ENCODE measurements at regions not wholly inside any gene's neighbourhood (a gene's known extent, or its start where the extent isn't known, plus 50 kb on each side); places are given as distances from the start of the nearest gene placed in this dataset.
"Not testable (repeated sequence)": the region's sequence is repeated elsewhere in the genome, so short reads cannot be mapped to it uniquely, and the experiment has no call there.

DNA sequence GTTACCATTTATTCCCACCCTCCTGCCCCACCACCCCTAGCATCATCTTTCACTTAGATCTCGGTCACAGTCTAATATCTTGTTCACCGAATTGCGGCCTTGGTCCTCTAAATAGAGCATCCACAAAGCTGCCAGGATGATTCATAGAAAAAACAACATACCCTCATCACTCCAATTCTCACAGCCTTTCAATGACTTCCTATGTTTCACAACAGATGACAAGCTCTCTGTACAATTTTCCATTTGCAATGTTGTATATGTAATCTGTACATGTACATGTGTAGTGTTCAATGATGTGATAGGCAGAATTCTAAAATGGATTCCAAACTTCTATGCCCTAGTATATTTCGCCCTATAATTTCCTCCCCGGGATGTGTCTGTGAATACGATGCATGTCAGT, 675.6 kb upstream of the CELF4 start:
- DNase-seq (ENCODE audit: low read depth in 4 of 4, low spot score in 2 of 4): no peak

DNA sequence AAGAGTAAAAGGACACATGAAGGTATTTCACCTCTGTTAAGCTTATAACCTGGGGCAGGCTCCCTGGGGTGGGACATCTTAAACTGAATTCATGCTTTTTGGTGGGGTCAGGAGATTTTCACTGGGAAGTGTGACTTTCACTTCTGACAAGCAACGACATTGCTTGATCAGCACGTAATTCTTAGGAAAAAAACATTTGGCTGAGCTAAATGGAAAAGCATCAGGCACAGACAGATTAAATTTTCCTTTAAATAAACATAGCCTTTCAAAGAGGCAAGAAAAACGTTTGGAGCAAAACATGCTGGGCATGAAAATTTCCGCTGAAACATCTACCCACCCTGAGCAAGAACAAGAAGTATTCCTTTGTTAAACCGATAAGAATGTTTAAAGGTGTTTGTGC, 674.0 kb upstream of the CELF4 start:
- DNase-seq (ENCODE audit: low read depth in 4 of 4, low spot score in 2 of 4): no peak

DNA sequence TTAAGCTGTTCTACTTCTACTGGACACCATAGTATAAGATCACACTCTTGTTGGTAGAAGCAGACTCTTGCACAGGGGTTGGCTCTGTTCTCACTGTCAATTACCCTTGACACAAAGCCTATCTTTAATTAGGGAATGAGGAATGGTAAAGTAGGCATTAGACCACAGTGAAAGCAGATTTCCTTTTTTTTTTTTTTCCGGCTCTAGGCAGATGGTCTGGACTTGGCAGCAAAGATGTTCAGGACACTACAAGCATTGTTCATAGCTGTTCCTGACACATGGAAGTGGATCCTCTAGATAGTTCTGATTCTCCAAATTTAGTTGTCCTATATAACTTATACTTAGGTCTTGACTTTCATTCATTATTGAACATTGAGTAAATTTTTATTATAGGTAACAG, 672.2 kb upstream of the CELF4 start:
- no peak for DNase-seq (ENCODE audit: low read depth in 4 of 4, low spot score in 2 of 4)

GRCh38 chr18:38221476-38222100, 656.0 kb upstream of the CELF4 start:
- DNase-seq (ENCODE audit: low read depth in 4 of 4, low spot score in 2 of 4): no peak

GRCh38 chr18:38198956-38199355, 633.4 kb upstream of the CELF4 start:
- DNase-seq (ENCODE audit: low read depth in 4 of 4, low spot score in 2 of 4): no peak

- no peak for DNase-seq (ENCODE audit: low read depth in 4 of 4, low spot score in 2 of 4)
Observed at GRCh38 chr18:38198526-38198925, 632.9 kb upstream of the CELF4 start.

GRCh38 chr18:38186491-38186890, 620.9 kb upstream of the CELF4 start:
- no peak for DNase-seq (ENCODE audit: low read depth in 4 of 4, low spot score in 2 of 4)

GRCh38 chr18:38174594-38174993, 609.0 kb upstream of the CELF4 start:
- DNase-seq (ENCODE audit: low read depth in 4 of 4, low spot score in 2 of 4): no peak

GRCh38 chr18:38174173-38174572, 608.6 kb upstream of the CELF4 start:
- DNase-seq (ENCODE audit: low read depth in 4 of 4, low spot score in 2 of 4): no peak

DNA sequence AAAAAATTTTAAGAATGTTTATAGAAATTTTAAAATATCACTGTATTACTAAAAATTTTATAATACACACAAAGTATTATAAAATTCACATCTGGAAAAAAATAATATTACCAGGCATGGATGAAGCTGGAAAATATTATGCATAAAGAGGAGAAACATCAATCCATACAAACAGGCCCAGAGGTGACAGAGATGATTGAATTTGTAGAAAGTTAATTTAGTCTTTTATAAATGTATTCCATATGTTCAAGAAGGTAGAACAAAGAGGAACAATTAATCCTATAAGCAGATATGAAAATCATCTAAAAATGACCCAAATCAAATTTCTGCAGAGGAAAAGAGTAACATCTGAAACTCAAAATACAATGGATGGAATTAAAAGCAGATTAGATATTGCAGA, 605.2 kb upstream of the CELF4 start:
- no peak for DNase-seq (ENCODE audit: low read depth in 4 of 4, low spot score in 2 of 4)

DNA sequence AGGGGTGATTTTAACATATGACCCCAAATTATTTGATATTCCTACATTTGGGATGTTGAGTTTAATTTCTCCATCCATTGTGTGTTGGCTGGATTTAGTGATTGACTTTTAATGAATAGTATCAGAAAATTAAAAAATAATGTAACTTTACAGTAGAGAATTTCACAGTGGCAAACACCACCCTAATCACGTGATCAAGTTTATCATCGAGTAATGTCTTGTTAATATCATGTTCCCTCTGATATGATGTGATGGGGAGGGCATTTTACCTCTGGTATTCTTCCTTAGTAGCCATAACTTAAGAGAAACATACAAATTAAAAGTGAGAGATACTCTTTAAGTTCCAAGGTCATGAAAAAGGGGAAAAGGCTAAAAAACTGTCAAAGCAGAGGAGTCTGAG, 602.0 kb upstream of the CELF4 start:
- DNase-seq (ENCODE audit: low read depth in 4 of 4, low spot score in 2 of 4): no peak

DNA sequence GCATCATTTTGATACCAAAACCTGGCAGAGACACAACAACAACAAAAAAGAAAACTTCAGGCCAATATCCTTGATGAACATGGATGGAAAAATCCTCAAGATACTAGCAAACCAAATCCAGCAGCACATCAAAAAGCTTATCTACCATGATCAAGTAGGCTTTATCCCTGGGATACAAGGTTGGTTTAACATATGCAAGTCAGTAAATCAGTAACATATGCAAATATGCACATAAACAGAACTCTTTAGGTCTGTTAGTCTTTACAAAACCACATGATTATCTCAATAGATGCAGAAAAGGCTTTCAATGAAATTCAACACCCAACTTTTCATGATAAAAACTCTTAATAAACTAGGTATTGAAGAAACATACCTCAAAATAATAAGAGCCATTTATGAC, 587.5 kb upstream of the CELF4 start:
- not testable (repeated sequence) for DNase-seq (ENCODE audit: low read depth in 4 of 4, low spot score in 2 of 4)

- no peak for DNase-seq (ENCODE audit: low read depth in 4 of 4, low spot score in 2 of 4)
Observed at GRCh38 chr18:38116716-38117115, 551.1 kb upstream of the CELF4 start.

- no peak for DNase-seq (ENCODE audit: low read depth in 4 of 4, low spot score in 2 of 4)
Observed at GRCh38 chr18:38115201-38115600, 549.6 kb upstream of the CELF4 start.

- no peak for DNase-seq (ENCODE audit: low read depth in 4 of 4, low spot score in 2 of 4)
Observed at GRCh38 chr18:38087538-38087937, 521.9 kb upstream of the CELF4 start.

GRCh38 chr18:38081516-38081915, 515.9 kb upstream of the CELF4 start:
- no peak for DNase-seq (ENCODE audit: low read depth in 4 of 4, low spot score in 2 of 4)

- DNase-seq (ENCODE audit: low read depth in 4 of 4, low spot score in 2 of 4): peak in 1 of 4 donors; percentile 9
Observed at GRCh38 chr18:38077229-38077628, 511.6 kb upstream of the CELF4 start.

- no peak for DNase-seq (ENCODE audit: low read depth in 4 of 4, low spot score in 2 of 4)
Observed at GRCh38 chr18:38076346-38077070, 510.9 kb upstream of the CELF4 start.

DNA sequence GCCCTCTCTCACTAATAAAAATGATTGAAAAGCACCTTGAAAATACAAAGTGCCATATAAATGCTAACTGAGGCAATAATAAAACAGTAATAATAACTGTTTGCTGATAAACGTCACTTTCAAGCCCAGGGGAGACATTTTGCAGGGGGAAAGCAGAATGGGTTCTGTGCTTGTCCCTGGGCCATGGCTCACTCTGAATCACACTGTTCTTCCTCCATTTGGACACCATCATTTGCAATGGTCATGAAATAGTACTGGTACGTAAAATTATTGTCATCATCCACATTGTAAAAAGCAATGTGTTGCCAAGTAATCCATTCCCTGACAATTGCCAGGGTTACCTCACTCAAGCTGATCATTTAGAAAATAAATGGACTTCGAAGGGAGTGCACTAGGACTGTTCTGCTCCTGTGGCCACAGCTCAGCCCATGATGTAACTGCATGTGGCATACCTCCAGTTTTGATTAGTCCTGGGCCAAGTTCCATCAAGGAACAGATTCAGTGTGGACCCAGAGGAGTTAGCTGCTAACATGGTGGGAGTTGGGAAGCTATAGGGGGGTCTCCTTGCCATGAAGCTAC, 508.8 kb upstream of the CELF4 start:
- no peak for DNase-seq (ENCODE audit: low read depth in 4 of 4, low spot score in 2 of 4)

DNA sequence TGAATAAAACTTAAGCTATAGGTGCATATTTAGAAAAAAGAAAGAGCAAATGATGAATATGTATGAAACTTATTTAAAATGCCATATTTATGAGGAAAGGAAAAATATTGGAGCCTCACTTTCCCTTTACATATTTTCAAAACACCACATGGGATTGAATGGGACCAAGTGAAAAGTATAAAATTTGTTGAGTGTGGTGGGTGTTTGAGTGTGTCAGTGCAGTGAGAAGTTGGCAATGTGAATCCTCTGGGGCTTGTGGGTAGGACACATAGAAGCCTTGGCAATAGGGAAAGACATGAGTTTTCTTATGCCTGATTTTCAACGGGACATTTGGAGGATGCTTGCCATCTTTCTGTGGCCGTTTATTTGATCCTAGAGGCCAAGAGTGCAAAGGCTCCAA, 502.2 kb upstream of the CELF4 start:
- DNase-seq (ENCODE audit: low read depth in 4 of 4, low spot score in 2 of 4): no peak

DNA sequence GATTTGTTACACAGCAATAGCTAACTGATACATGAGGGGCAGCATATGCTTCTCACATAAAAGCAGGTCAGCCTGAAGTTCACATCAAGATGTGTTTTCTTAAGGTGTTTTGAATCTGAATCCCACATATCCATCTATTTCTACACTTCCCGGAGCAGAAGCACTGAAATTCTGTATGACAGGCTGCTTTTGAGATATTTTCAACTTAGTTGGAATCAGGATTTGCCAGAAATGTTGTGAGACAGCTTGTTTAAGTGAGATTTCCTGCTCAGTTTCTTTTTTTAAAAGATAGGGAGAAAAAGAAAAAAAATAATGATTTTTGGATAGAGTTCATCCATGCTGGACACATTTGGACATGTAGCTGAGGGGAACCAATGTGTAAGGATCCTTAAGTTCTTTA, 501.5 kb upstream of the CELF4 start:
- DNase-seq (ENCODE audit: low read depth in 4 of 4, low spot score in 2 of 4): no peak

DNA sequence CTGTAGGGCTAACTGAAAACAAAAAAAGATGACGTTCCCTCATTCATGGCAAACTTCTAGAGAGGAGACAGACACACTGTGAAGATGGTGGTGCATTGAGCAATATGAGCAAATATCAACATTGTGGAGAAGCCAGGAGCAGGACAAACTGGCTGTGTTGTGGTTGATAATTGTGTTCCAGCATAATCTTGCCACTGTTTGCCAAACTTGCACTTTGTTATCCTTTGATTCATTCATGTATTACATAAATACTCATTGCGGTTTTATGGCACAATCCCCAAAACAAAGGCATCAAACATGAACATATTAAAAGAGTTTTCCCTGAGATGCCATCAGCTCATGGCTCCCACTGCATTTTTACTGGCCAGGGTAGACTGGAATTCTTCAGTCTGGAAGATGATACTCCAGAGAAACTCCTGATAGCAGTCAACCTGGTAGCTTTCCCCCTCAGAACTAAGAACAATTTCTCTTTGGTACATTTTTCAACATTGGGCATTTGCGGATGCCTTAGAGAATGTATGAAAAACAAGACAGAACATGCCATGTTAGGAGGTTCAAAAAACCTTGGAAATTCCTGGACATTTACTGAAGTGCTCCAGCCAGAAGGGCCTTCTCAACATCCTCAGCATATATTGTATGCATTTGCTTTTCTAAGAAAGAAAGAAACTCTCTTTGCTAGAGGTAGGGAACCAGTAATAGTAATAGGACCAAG, 487.4 kb upstream of the CELF4 start:
- DNase-seq (ENCODE audit: low read depth in 4 of 4, low spot score in 2 of 4): no peak

Measured in left renal cortex interstitium (tissue), 4 donors.